CD14-positive monocyte (primary cell): ENCODE measurements at regions not wholly inside any gene's neighbourhood (a gene's known extent, or its start where the extent isn't known, plus 50 kb on each side); places are given as distances from the start of the nearest gene placed in this dataset.

Source experiments
- DNase-seq, 3 donors: peaks; one replicate each; pipeline ENCODE4 v3.0.0-alpha.2; 2011 to 2022
- H2AFZ ChIP-seq: 2 replicates; pipeline ENCODE4 v1.6.0; 2012; ENCODE audit warnings: mild to moderate bottlenecking, low read depth, low read length, inconsistent platforms; ENCODE audit not compliant: insufficient read depth, poor library complexity, severe bottlenecking
- H3K27ac ChIP-seq, 2 donors: 1 replicate in 1 of 2; 2 replicates in 1 of 2; pipeline ENCODE4 v1.5.1; 2012 to 2013; ENCODE audit warnings: low read length in 2 of 2, control low read depth in 1 of 2, inconsistent platforms in 1 of 2, low read depth in 1 of 2, mild to moderate bottlenecking in 1 of 2
- H3K27me3 ChIP-seq, 2 donors: one replicate each; pipeline versions ENCODE4 v1.6.0 to v1.6.1; 2011 to 2013; ENCODE audit warnings: low read length in 2 of 2; ENCODE audit not compliant: control insufficient read depth in 2 of 2, insufficient read depth in 2 of 2
- H3K36me3 ChIP-seq, 2 donors: replicated peaks in 1 of 2; 1 replicate in 1 of 2; 2 replicates in 1 of 2; pipeline versions ENCODE4 v1.5.1 to v1.6.1; 2012 to 2013; ENCODE audit warnings: low read length in 2 of 2, control low read depth in 1 of 2, inconsistent platforms in 1 of 2, mild to moderate bottlenecking in 1 of 2; ENCODE audit not compliant: insufficient read depth in 2 of 2, control insufficient read depth in 1 of 2
- H3K4me1 ChIP-seq, 2 donors: 1 replicate in 1 of 2; 2 replicates in 1 of 2; pipeline versions ENCODE4 v1.5.1 to v1.6.1; 2012 to 2013; ENCODE audit warnings: low read length in 2 of 2, control low read depth in 1 of 2, inconsistent platforms in 1 of 2, mild to moderate bottlenecking in 1 of 2, moderate library complexity in 1 of 2; ENCODE audit not compliant: insufficient read depth in 2 of 2, control insufficient read depth in 1 of 2
- H3K4me2 ChIP-seq: replicated peaks from 2 replicates; pipeline ENCODE3; 2012; ENCODE audit warnings: low read length, moderate library complexity, mild to moderate bottlenecking; ENCODE audit not compliant: poor library complexity, severe bottlenecking; ENCODE audit errors: extremely low read depth
- H3K4me3 ChIP-seq, 3 experiments: fragments of 200-600 bp in 1 of 3; sonication (generic) in 1 of 3; replicated peaks in 1 of 3; 1 replicate in 2 of 3; 2 replicates in 1 of 3; pipeline ENCODE4 v1.5.1; 2011 to 2013; ENCODE audit warnings: low read length in 3 of 3, mild to moderate bottlenecking in 3 of 3, control low read depth in 2 of 3, low read depth in 2 of 3, inconsistent platforms in 1 of 3, moderate library complexity in 1 of 3
- H3K79me2 ChIP-seq: 2 replicates; pipeline ENCODE4 v1.6.0; 2012; ENCODE audit warnings: mild to moderate bottlenecking, control low read depth, inconsistent platforms, low read length, moderate library complexity; ENCODE audit not compliant: insufficient read depth
- H3K9ac ChIP-seq: 2 replicates; pipeline ENCODE4 v1.6.0; 2017; ENCODE audit warnings: low read length, mild to moderate bottlenecking; ENCODE audit not compliant: insufficient read depth, poor library complexity, severe bottlenecking
- H3K9me3 ChIP-seq, 2 donors: replicated peaks in 1 of 2; 1 replicate in 1 of 2; 2 replicates in 1 of 2; pipeline versions ENCODE4 v1.5.1 to v1.6.1; 2012 to 2013; ENCODE audit warnings: low read length in 2 of 2, control low read depth in 1 of 2; ENCODE audit not compliant: control insufficient read depth in 1 of 2, insufficient read depth in 1 of 2
- H4K20me1 ChIP-seq: 2 replicates; pipeline ENCODE4 v1.6.0; 2012; ENCODE audit warnings: mild to moderate bottlenecking, low read length, control low read depth, moderate library complexity; ENCODE audit not compliant: insufficient read depth
- H3K27ac Mint-ChIP-seq, 7 donors: one replicate each; pipeline ENCODE4 v1.8.0; 2020; ENCODE audit warnings: mild to moderate bottlenecking in 7 of 7, mixed read lengths in 7 of 7, moderate library complexity in 6 of 7, inconsistent platforms in 2 of 7
- H3K27me3 Mint-ChIP-seq, 3 donors: one replicate each; pipeline ENCODE4 v1.8.0; 2021 to 2022; ENCODE audit warnings: low read depth in 3 of 3, mild to moderate bottlenecking in 3 of 3, mixed read lengths in 3 of 3, moderate library complexity in 3 of 3, inconsistent platforms in 1 of 3
- H3K36me3 Mint-ChIP-seq, 2 donors: one replicate each; pipeline ENCODE4 v1.8.0; 2020; ENCODE audit warnings: mixed read lengths in 2 of 2, inconsistent platforms in 1 of 2, mild to moderate bottlenecking in 1 of 2
- H3K4me1 Mint-ChIP-seq: one replicate; pipeline ENCODE4 v1.8.0; 2020; ENCODE audit warnings: mild to moderate bottlenecking, mixed read lengths
- H3K4me3 Mint-ChIP-seq, 2 donors: one replicate each; pipeline ENCODE4 v1.8.0; 2020; ENCODE audit warnings: mild to moderate bottlenecking in 2 of 2, mixed read lengths in 2 of 2, moderate library complexity in 1 of 2
- H3K9me3 Mint-ChIP-seq, 7 donors: one replicate each; pipeline ENCODE4 v1.8.0; 2020 to 2022; ENCODE audit warnings: mixed read lengths in 7 of 7, mild to moderate bottlenecking in 6 of 7, moderate library complexity in 6 of 7, inconsistent platforms in 2 of 7
- CTCF ChIP-seq: fragments of 200-600 bp; IDR thresholded peaks from one replicate; pipeline ENCODE4 v1.8.0; 2022; ENCODE audit warnings: antibody characterized with exemption, mild to moderate bottlenecking
- WGBS: methylation state at CpG from one replicate; pipeline ENCODE4 v1.1.5; 2013; ENCODE audit warnings: missing lambda C conversion rate; ENCODE audit not compliant: insufficient coverage; 5-methylcytosine and 5-hydroxymethylcytosine counted together
- intact Hi-C, 2 donors: fragments of 100-400 bp; cut with micrococcal nuclease; formaldehyde crosslinking; loops; one replicate each; pipeline versions ENCODE4 v1.15.0 to v1.15.1; 2023

DNA sequence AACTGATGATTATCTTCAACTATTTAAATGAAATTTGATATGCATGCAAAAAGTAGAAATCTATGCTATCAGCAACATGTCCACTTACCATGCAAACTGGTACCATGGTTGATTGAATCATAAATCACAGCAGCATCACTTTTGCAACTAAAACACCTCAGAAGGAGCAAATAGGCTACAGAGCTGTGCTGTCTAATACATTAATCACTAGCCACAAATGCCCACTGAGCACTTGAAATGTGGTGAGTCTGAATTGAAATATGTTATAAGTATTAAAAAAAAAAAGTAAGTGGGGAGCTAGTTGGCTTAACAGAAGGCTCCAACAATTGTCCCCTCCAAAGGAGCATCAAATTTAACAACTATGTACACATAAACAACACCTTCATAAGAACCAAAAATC lies 112.5 kb downstream of the FAM114A2 start:
- H3K27me3 ChIP-seq: no peaks in the 10 kb centered on the region
- H3K36me3 ChIP-seq: no peaks in the 10 kb centered on the region
- no peak overlapping the region for H3K27ac ChIP-seq
- no peak for TF ChIP-seq CTCF
- H2AFZ ChIP-seq: no peak overlapping the region
- H3K4me2 ChIP-seq: no peak overlapping the region
- H3K79me2 ChIP-seq: no peaks in the 10 kb centered on the region
- H3K9ac ChIP-seq: no peak overlapping the region
- H4K20me1 ChIP-seq: no peaks in the 10 kb centered on the region
- H3K4me3 ChIP-seq: no peak overlapping the region
- H3K27ac Mint-ChIP-seq: no peak overlapping the region
- peaks cover 0 to 7% (median under 1%) of the 10 kb centered on the region in 3 donors for H3K27me3 Mint-ChIP-seq
- intact Hi-C loops: no loop called here
- no peaks in the 10 kb centered on the region for H3K4me1 Mint-ChIP-seq
- no peak for DNase-seq
- H3K4me1 ChIP-seq: no peaks in the 10 kb centered on the region
- no peaks in the 10 kb centered on the region for H3K36me3 Mint-ChIP-seq
- no peak overlapping the region for H3K4me3 Mint-ChIP-seq
- H3K9me3 Mint-ChIP-seq: peaks cover 0 to 11% (median 2%) of the 10 kb centered on the region in 7 donors
- H3K9me3 ChIP-seq: no peaks in the 10 kb centered on the region

DNA sequence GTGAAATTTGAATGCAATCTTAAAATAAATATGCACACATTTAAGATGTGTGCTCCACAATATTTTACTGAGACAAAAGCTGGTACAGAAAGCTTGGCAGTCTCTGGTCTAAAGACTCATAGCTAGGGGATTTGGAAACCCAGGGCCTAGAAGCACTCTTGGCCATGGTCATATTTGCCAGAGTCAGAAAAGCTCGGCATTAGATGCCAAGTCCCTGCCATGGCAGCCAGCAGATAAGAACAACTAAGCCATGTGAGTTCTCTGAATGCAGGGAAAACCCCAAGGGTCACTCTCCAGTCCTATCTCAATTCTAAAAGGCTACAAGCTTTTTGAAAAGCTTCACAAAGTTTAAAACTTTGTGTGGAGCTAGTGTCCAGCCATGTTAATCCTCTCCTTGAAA lies 119.5 kb downstream of the FAM114A2 start:
- H3K4me3 Mint-ChIP-seq: no peak overlapping the region
- H3K27ac ChIP-seq: no peak overlapping the region
- H3K9me3 Mint-ChIP-seq: peaks cover 2 to 17% (median 7%) of the 10 kb centered on the region in 7 donors
- H3K4me1 Mint-ChIP-seq: no peaks in the 10 kb centered on the region
- no peaks in the 10 kb centered on the region for H3K36me3 ChIP-seq
- no peaks in the 10 kb centered on the region for H4K20me1 ChIP-seq
- TF ChIP-seq CTCF: no peak
- 100% methylated on average over 1 of the region's 1 CpG for WGBS
- no peaks in the 10 kb centered on the region for H3K36me3 Mint-ChIP-seq
- H3K4me1 ChIP-seq: no peaks in the 10 kb centered on the region
- H3K4me2 ChIP-seq: no peak overlapping the region
- peaks cover 0 to 15% of the 10 kb centered on the region in 2 donors for H3K9me3 ChIP-seq
- H3K4me3 ChIP-seq: no peak overlapping the region
- no peak overlapping the region for H3K27ac Mint-ChIP-seq
- no peak for DNase-seq
- no peak overlapping the region for H3K9ac ChIP-seq
- no peaks in the 10 kb centered on the region for H3K79me2 ChIP-seq
- intact Hi-C loops: no loop called here
- H3K27me3 ChIP-seq: no peaks in the 10 kb centered on the region
- H2AFZ ChIP-seq: no peak overlapping the region
- peaks cover 0 to 1% (median 0%) of the 10 kb centered on the region in 3 donors for H3K27me3 Mint-ChIP-seq
